ENCODE measurements at regions not wholly inside any gene's neighbourhood (a gene's known extent, or its start where the extent isn't known, plus 50 kb on each side); places are given as distances from the start of the nearest gene placed in this dataset.

DNA sequence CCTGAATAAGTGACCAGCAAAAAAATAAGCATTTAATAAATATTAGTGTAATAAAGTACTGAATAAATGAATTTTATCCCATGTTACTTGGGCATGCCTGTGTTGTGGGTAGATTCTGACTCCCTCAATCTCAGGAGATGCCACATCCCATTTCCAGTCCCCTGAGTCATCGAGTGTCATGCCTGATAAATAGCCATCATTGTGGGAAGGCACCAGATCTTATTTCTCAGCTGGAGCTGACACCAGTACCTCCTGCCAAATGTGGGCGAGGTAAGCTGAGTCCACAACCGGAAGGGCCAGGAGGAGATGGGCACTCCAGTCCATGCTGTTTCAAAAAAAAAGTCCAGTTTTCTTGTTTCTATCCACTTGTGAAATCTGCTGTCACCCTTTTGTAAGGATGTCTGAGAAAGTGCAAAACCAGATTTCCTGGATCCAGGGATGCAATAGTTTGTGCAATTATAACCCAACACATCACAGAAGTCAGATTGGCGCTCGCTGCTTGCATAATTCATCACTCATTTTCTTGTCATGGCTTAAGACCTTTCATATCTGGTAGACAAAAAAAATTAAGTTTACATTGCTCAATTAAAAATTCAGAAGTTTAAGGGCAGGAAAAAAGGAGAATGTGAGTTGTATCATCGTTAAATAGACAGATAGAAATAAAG is 311.6 kb downstream of the MIAT start:
- no peak for TF ChIP-seq POLR2A (IDR thresholded peaks at IDR 0.05)
- TF ChIP-seq, protein P1, sequence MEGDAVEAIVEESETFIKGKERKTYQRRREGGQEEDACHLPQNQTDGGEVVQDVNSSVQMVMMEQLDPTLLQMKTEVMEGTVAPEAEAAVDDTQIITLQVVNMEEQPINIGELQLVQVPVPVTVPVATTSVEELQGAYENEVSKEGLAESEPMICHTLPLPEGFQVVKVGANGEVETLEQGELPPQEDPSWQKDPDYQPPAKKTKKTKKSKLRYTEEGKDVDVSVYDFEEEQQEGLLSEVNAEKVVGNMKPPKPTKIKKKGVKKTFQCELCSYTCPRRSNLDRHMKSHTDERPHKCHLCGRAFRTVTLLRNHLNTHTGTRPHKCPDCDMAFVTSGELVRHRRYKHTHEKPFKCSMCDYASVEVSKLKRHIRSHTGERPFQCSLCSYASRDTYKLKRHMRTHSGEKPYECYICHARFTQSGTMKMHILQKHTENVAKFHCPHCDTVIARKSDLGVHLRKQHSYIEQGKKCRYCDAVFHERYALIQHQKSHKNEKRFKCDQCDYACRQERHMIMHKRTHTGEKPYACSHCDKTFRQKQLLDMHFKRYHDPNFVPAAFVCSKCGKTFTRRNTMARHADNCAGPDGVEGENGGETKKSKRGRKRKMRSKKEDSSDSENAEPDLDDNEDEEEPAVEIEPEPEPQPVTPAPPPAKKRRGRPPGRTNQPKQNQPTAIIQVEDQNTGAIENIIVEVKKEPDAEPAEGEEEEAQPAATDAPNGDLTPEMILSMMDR (IDR thresholded peaks at IDR 0.05) = no peak
- TF ChIP-seq POLR2AphosphoS5 (IDR thresholded peaks at IDR 0.05) = no peak

Data from prostate gland (tissue), 2 donors.